Peyer's patch (tissue), 4 donors: ENCODE measurements at regions not wholly inside any gene's neighbourhood (a gene's known extent, or its start where the extent isn't known, plus 50 kb on each side); places are given as distances from the start of the nearest gene placed in this dataset.

ENCODE experiments used
- DNase-seq, 3 donors: peaks; one replicate each; pipeline ENCODE4 v3.0.0-alpha.2; 2017 to 2019
- H3K27ac ChIP-seq, 4 donors: fragments of 200-600 bp; sonication (generic); one replicate each; pipeline ENCODE4 v1.5.1; 2016 to 2019
- H3K27me3 ChIP-seq, 2 donors: fragments of 200-600 bp; sonication (generic); one replicate each; pipeline ENCODE4 v1.5.1; 2019
- H3K36me3 ChIP-seq, 3 donors: fragments of 200-600 bp; sonication (generic); one replicate each; pipeline ENCODE4 v1.5.1; 2016 to 2019
- H3K4me1 ChIP-seq, 4 donors: fragments of 200-600 bp; sonication (generic); one replicate each; pipeline ENCODE4 v1.5.1; 2016 to 2019
- H3K4me3 ChIP-seq, 4 donors: fragments of 200-600 bp; sonication (generic); 1 replicate in 3 of 4; 2 replicates in 1 of 4; pipeline ENCODE4 v1.5.1; 2016 to 2019; ENCODE audit warnings: mild to moderate bottlenecking in 1 of 4
- H3K9me3 ChIP-seq, 4 donors: fragments of 200-600 bp; sonication (generic); one replicate each; pipeline ENCODE4 v1.5.1; 2016 to 2019; ENCODE audit warnings: mild to moderate bottlenecking in 1 of 4
- CTCF ChIP-seq, 6 experiments: fragments of 450-650 bp in 4 of 6; fragments of 200-600 bp in 2 of 6; sonication (generic) in 1 of 6; IDR thresholded peaks; one replicate each; pipeline ENCODE4 v1.5.1; 2017 to 2019; ENCODE audit warnings: antibody characterized with exemption in 6 of 6, mild to moderate bottlenecking in 3 of 6, moderate library complexity in 1 of 6
- POLR2A ChIP-seq, 2 donors: fragments of 450-650 bp; IDR thresholded peaks; one replicate each; pipeline ENCODE4 v1.5.1; 2017; ENCODE audit warnings: antibody characterized with exemption in 2 of 2, mild to moderate bottlenecking in 2 of 2, moderate library complexity in 2 of 2

GRCh38 chr19:31761281-31761913 lies 412.2 kb upstream of the TSHZ3 start:
- no peaks in the 10 kb centered on the region for H3K27me3 ChIP-seq
- H3K4me1 ChIP-seq, result no peaks in the 10 kb centered on the region
- no peak for DNase-seq
- no peaks in the 10 kb centered on the region for H3K9me3 ChIP-seq
- H3K27ac ChIP-seq, result no peak overlapping the region
- TF ChIP-seq CTCF (IDR thresholded peaks at IDR 0.05), result no peak
- TF ChIP-seq POLR2A (IDR thresholded peaks at IDR 0.05), result no peak
- no peaks in the 10 kb centered on the region for H3K36me3 ChIP-seq
- H3K4me3 ChIP-seq, result no peak overlapping the region

- Histone ChIP-seq H3K4me1 (no peaks in the 10 kb centered on the region), H3K36me3 (no peaks in the 10 kb centered on the region), H3K27ac (no peak overlapping the region), H3K9me3 (no peaks in the 10 kb centered on the region), H3K27me3 (no peaks in the 10 kb centered on the region), H3K4me3 (no peak overlapping the region)
- DNase-seq, result no peak
- TF ChIP-seq CTCF (IDR thresholded peaks at IDR 0.05) (no peak), POLR2A (IDR thresholded peaks at IDR 0.05) (no peak)
These were observed 421.0 kb upstream of the TSHZ3 start for GRCh38 chr19:31770223-31770622.

- no peaks in the 10 kb centered on the region for H3K36me3 ChIP-seq
- TF ChIP-seq POLR2A (IDR thresholded peaks at IDR 0.05), result no peak
- no peak for TF ChIP-seq CTCF (IDR thresholded peaks at IDR 0.05)
- no peak overlapping the region for H3K4me3 ChIP-seq
- H3K27ac ChIP-seq, result no peak overlapping the region
- H3K27me3 ChIP-seq, result no peaks in the 10 kb centered on the region
- no peaks in the 10 kb centered on the region for H3K9me3 ChIP-seq
- DNase-seq, result no peak
- H3K4me1 ChIP-seq, result no peaks in the 10 kb centered on the region
These were observed 423.7 kb upstream of the TSHZ3 start for GRCh38 chr19:31772915-31773314.

- Histone ChIP-seq H3K9me3 (no peaks in the 10 kb centered on the region), H3K4me1 (no peaks in the 10 kb centered on the region), H3K27me3 (no peaks in the 10 kb centered on the region), H3K4me3 (no peak overlapping the region), H3K27ac (no peak overlapping the region), H3K36me3 (no peaks in the 10 kb centered on the region)
- no peak for DNase-seq
- no peak for TF ChIP-seq CTCF (IDR thresholded peaks at IDR 0.05)
- no peak for TF ChIP-seq POLR2A (IDR thresholded peaks at IDR 0.05)
These were observed 432.3 kb upstream of the TSHZ3 start for GRCh38 chr19:31781542-31781941.

- DNase-seq, result no peak
- TF ChIP-seq POLR2A (IDR thresholded peaks at IDR 0.05) (no peak), CTCF (IDR thresholded peaks at IDR 0.05) (no peak)
- no peaks in the 10 kb centered on the region for H3K27me3 ChIP-seq
- H3K9me3 ChIP-seq, result no peaks in the 10 kb centered on the region
- H3K36me3 ChIP-seq, result no peaks in the 10 kb centered on the region
- no peaks in the 10 kb centered on the region for H3K4me1 ChIP-seq
- H3K4me3 ChIP-seq, result no peak overlapping the region
- H3K27ac ChIP-seq, result no peak overlapping the region
These were observed 434.4 kb upstream of the TSHZ3 start for GRCh38 chr19:31783592-31783991.

- no peak overlapping the region for H3K4me3 ChIP-seq
- no peaks in the 10 kb centered on the region for H3K4me1 ChIP-seq
- no peaks in the 10 kb centered on the region for H3K27me3 ChIP-seq
- no peaks in the 10 kb centered on the region for H3K36me3 ChIP-seq
- TF ChIP-seq POLR2A (IDR thresholded peaks at IDR 0.05) (no peak), CTCF (IDR thresholded peaks at IDR 0.05) (no peak)
- H3K9me3 ChIP-seq, result no peaks in the 10 kb centered on the region
- no peak overlapping the region for H3K27ac ChIP-seq
- DNase-seq, result no peak
These were observed 435.4 kb upstream of the TSHZ3 start for GRCh38 chr19:31784671-31785101.
